ENCODE measurements at regions not wholly inside any gene's neighbourhood (a gene's known extent, or its start where the extent isn't known, plus 50 kb on each side); places are given as distances from the start of the nearest gene placed in this dataset.
"Not testable (repeated sequence)": the region's sequence is repeated elsewhere in the genome, so short reads cannot be mapped to it uniquely, and the experiment has no call there.

DNA sequence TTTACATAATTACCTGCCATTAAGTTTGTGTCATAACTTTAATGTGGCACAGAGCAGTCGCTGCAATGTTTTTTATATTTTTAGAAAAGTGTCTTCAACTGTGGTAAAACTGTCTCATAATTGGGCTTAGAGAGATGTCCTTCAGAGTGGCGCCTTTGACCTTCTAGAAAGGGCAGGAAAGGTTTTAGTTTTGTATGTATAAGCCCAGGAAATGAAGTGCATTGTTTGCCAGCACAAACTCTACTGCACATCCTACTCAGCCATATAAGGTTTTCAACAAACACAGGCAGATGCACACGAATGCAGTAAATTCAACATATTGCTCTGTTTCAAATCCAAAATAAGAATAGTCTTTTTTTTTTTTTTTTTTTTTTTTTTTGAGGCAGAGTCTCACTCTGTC lies 201.4 kb downstream of the ALDH8A1 start:
- BruUV-seq (replicated peaks), result no TSS peak
- Histone ChIP-seq H4K20me1 (ENCODE audit: insufficient read depth) (no peaks in the 10 kb centered on the region), H3K4me3 (no peak overlapping the region), H3K27ac (no peak overlapping the region), H3K4me2 (no peak overlapping the region), H3K79me2 (ENCODE audit: low read depth) (no peaks in the 10 kb centered on the region), H3K36me3 (ENCODE audit: low read depth) (no peaks in the 10 kb centered on the region), H3K9me3 (ENCODE audit: insufficient read depth, low read depth) (no peaks in the 10 kb centered on the region), H3K27me3 (ENCODE audit: insufficient read depth, low read depth) (no peaks in the 10 kb centered on the region), H3F3A (ENCODE audit: insufficient read depth, low read depth) (no peaks in the 10 kb centered on the region), H3K4me1 (replicated peaks; ENCODE audit: insufficient read depth) (no peaks in the 10 kb centered on the region), H3K9me2 (ENCODE audit: insufficient read depth) (no peaks in the 10 kb centered on the region), H2AFZ (no peak overlapping the region)
- ChIA-PET POLR2A (ENCODE audit: unreplicated experiment) (no interaction called here), CTCF (no interaction called here)
- TF ChIP-seq, protein P1, sequence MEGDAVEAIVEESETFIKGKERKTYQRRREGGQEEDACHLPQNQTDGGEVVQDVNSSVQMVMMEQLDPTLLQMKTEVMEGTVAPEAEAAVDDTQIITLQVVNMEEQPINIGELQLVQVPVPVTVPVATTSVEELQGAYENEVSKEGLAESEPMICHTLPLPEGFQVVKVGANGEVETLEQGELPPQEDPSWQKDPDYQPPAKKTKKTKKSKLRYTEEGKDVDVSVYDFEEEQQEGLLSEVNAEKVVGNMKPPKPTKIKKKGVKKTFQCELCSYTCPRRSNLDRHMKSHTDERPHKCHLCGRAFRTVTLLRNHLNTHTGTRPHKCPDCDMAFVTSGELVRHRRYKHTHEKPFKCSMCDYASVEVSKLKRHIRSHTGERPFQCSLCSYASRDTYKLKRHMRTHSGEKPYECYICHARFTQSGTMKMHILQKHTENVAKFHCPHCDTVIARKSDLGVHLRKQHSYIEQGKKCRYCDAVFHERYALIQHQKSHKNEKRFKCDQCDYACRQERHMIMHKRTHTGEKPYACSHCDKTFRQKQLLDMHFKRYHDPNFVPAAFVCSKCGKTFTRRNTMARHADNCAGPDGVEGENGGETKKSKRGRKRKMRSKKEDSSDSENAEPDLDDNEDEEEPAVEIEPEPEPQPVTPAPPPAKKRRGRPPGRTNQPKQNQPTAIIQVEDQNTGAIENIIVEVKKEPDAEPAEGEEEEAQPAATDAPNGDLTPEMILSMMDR (conservative IDR thresholded peaks at IDR 0.05), result no peak
- no peak for TF ChIP-seq EZH2 (IDR thresholded peaks at IDR 0.05; ENCODE audit: low read depth)
- no peak for DNase-seq
- intact Hi-C loops (cut with micrococcal nuclease; ENCODE audit: unreplicated experiment), result no loop called here

DNA sequence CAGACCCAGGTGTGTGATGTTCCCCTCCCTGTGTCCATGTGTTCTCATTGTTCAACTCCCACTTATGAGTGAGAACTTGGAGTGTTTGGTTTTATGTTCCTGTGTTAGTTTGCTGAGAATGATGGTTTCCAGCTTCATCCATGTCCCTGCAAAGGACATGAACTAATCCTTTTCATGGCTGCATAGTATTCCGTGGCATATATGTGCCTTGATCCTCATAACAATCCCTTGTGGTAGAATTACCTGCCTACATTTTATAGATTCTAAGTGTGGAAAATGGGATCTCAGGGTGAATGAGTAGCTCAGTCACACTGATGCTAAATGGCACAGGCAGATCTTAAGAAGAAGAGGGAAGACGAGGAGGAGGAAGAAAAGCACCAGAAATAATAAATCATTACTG lies 202.7 kb downstream of the ALDH8A1 start:
- H4K20me1 ChIP-seq (ENCODE audit: insufficient read depth); H3K27ac ChIP-seq; H3K36me3 ChIP-seq (ENCODE audit: low read depth); H3K4me1 ChIP-seq (replicated peaks; ENCODE audit: insufficient read depth); DNase-seq; BruUV-seq (replicated peaks); H3F3A ChIP-seq (ENCODE audit: insufficient read depth, low read depth); H3K4me3 ChIP-seq; H3K9me3 ChIP-seq (ENCODE audit: insufficient read depth, low read depth); H3K4me2 ChIP-seq; H3K9me2 ChIP-seq (ENCODE audit: insufficient read depth); H3K27me3 ChIP-seq (ENCODE audit: insufficient read depth, low read depth); CTCF ChIA-PET; POLR2A ChIA-PET (ENCODE audit: unreplicated experiment); H3K79me2 ChIP-seq (ENCODE audit: low read depth); H2AFZ ChIP-seq; intact Hi-C loops (cut with micrococcal nuclease; ENCODE audit: unreplicated experiment): not testable (repeated sequence)

DNA sequence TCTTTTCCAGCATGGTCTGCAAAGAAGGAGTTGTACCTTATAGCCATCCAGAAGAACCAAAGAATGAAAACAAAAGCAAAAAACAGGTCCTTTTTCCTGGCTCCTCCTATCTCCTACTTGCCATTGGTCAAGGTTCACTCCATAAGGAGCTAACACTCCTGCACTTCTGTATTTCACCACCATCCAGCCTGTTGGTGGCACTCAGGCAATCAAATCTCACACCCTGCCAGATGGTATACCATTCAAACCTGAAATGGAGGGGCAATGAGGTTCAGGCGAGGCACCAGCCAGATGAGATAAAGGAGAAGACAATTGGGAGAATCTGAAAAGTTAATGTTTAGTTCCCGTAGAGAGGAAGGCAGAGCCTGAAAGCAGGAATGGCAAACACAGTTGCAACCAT lies 203.8 kb downstream of the ALDH8A1 start:
- ChIA-PET CTCF (no interaction called here), POLR2A (ENCODE audit: unreplicated experiment) (no interaction called here)
- Histone ChIP-seq H3K9me3 (ENCODE audit: insufficient read depth, low read depth) (no peaks in the 10 kb centered on the region), H4K20me1 (ENCODE audit: insufficient read depth) (no peaks in the 10 kb centered on the region), H3F3A (ENCODE audit: insufficient read depth, low read depth) (no peaks in the 10 kb centered on the region), H3K27me3 (ENCODE audit: insufficient read depth, low read depth) (no peaks in the 10 kb centered on the region), H3K36me3 (ENCODE audit: low read depth) (no peaks in the 10 kb centered on the region), H3K4me1 (replicated peaks; ENCODE audit: insufficient read depth) (0 out of 2 replicates have a peak, but pooled peaks cover under 1% of the 10 kb centered on the region), H3K4me3 (no peak overlapping the region), H2AFZ (no peak overlapping the region), H3K27ac (no peak overlapping the region), H3K4me2 (no peak overlapping the region), H3K79me2 (ENCODE audit: low read depth) (no peaks in the 10 kb centered on the region), H3K9me2 (ENCODE audit: insufficient read depth) (no peaks in the 10 kb centered on the region)
- no peak for TF ChIP-seq EZH2 (IDR thresholded peaks at IDR 0.05; ENCODE audit: low read depth)
- TF ChIP-seq, protein P1 (conservative IDR thresholded peaks at IDR 0.05), result no peak
- no TSS peak for BruUV-seq (replicated peaks)
- intact Hi-C loops (cut with micrococcal nuclease; ENCODE audit: unreplicated experiment), result no loop called here
- no peak for DNase-seq

DNA sequence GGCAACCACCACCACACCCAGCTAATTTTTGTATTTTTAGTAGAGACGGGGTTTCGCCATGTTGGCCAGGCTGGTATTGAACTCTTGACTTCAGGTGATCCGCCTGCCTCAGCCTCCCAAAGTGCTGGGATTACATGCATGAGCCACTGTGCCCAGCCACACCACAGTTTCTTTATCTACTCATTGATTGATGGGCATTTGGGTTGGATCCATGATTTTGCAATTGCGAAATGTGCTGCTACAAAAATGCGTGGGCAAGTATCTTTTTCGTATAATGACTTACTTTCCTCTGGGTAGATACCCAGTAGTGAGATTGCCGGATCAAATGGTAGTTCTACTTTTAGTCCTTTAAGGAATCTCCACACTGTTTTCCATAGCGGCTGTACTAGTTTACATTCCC lies 204.7 kb downstream of the ALDH8A1 start:
- H3K27ac ChIP-seq; H3K27me3 ChIP-seq (ENCODE audit: insufficient read depth, low read depth); BruUV-seq (replicated peaks); H3K9me3 ChIP-seq (ENCODE audit: insufficient read depth, low read depth); H4K20me1 ChIP-seq (ENCODE audit: insufficient read depth); H3K4me3 ChIP-seq; CTCF ChIA-PET; POLR2A ChIA-PET (ENCODE audit: unreplicated experiment); H3K36me3 ChIP-seq (ENCODE audit: low read depth); H3K79me2 ChIP-seq (ENCODE audit: low read depth); H3K4me1 ChIP-seq (replicated peaks; ENCODE audit: insufficient read depth); intact Hi-C loops (cut with micrococcal nuclease; ENCODE audit: unreplicated experiment); H3K4me2 ChIP-seq; DNase-seq; H3K9me2 ChIP-seq (ENCODE audit: insufficient read depth); H2AFZ ChIP-seq; H3F3A ChIP-seq (ENCODE audit: insufficient read depth, low read depth): not testable (repeated sequence)
